ENCODE measurements at regions not wholly inside any gene's neighbourhood (a gene's known extent, or its start where the extent isn't known, plus 50 kb on each side); places are given as distances from the start of the nearest gene placed in this dataset.

- no peak for TF ChIP-seq CTCF (IDR thresholded peaks at IDR 0.05; ENCODE audit: low read depth, low read length)
- DNase-seq (ENCODE audit: extremely low read depth, low read depth) = no peak
Observed at GRCh38 chr12:91490667-91491311, 308.2 kb upstream of the DCN start.

DNA sequence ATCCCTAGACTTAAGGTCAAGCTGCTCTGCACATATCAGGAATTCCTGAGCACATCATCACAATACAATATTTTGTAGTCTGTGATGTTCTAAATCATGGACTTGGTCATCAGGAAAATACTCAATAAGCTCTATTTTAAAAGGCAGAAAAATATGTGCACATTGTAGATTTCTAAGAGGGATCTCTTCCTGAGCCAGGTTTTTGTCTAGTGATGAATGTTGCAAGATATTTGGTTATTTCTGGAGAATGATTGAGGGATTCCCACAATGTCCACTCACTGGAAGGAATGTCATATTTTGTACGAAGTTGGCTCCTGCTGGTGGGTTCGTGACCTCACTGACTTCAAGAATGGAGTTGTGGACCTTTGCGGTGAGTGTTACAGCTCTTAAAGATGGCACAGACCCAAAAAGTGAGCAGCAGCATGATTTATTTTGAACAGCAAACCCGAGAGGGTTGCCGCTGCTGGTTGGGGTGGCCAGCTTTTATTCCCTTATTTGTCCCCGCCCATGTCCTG, 300.9 kb upstream of the DCN start:
- no peak for DNase-seq (ENCODE audit: extremely low read depth, low read depth)
- no peak for TF ChIP-seq CTCF (IDR thresholded peaks at IDR 0.05; ENCODE audit: low read depth, low read length)

DNA sequence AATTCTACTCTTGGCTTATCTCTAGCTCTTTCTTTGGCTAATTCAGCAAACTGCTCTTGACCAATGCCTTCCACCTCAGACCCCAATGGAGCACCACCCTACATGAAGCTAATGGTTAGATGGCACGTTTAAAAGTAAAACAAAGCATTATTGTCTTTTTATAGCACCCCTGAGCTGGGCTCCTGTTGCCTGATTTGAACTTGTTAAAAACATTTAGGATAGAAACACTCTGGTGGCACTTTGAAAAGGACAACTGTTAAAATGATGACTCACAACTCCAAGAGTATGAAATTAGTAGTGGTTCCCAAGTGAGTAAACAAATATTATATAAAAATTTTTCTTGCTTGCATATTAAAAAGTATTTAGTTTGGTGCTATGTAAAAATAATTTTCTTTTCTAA, 299.6 kb upstream of the DCN start:
- DNase-seq (ENCODE audit: extremely low read depth, low read depth) = no peak
- no peak for TF ChIP-seq CTCF (IDR thresholded peaks at IDR 0.05; ENCODE audit: low read depth, low read length)

DNA sequence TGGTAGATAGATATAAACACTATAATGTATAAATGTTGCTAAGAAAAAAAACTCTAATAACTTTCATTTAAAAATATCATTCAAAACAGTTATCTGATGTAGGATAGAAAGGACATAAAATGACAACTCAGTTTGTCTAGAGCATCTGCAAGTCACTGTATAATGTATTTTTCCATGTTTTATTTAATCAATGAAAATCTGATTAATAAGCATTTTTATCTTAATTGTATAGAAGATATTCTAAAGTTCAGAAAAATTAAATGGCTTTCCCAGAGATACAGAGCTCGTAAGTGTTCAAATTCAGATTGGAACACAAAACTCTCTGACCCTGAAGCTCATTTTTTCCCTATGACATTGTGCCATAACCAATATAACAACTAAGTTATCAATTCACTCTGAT, 295.9 kb upstream of the DCN start:
- no peak for DNase-seq (ENCODE audit: extremely low read depth, low read depth)
- no peak for TF ChIP-seq CTCF (IDR thresholded peaks at IDR 0.05; ENCODE audit: low read depth, low read length)

- no peak for DNase-seq (ENCODE audit: extremely low read depth, low read depth)
- TF ChIP-seq CTCF (IDR thresholded peaks at IDR 0.05; ENCODE audit: low read depth, low read length) = no peak
Observed at GRCh38 chr12:91467686-91468085, 285.1 kb upstream of the DCN start.

DNA sequence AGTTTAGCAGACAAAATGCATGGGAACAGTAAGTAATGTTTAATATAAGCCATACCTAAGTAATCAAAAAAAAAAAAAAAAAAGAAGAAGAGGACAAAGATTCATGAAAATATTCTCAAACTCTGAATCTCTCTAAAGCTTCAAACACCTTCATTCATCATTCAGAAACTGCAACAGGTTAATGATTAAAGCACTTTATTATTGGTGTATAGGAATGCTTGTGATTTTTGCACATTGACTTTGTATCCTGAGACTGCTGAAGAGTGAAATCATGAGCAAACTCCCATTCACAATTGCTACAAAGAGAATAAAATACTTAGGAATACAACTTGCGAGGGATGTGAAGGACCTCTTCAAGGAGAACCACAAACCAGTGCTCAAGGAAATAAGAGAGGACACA, 278.4 kb upstream of the DCN start:
- TF ChIP-seq CTCF (IDR thresholded peaks at IDR 0.05; ENCODE audit: low read depth, low read length) = no peak
- DNase-seq (ENCODE audit: extremely low read depth, low read depth) = no peak

- TF ChIP-seq CTCF (IDR thresholded peaks at IDR 0.05; ENCODE audit: low read depth, low read length) = no peak
- no peak for DNase-seq (ENCODE audit: extremely low read depth, low read depth)
Observed at GRCh38 chr12:91460469-91460868, 277.9 kb upstream of the DCN start.
